CD4-positive, alpha-beta T cell treated with Interleukin-21 for 1 hour (primary cell): ENCODE measurements at regions not wholly inside any gene's neighbourhood (a gene's known extent, or its start where the extent isn't known, plus 50 kb on each side); places are given as distances from the start of the nearest gene placed in this dataset.

Experiments used
- DNase-seq: peaks from one replicate; pipeline ENCODE4 v3.0.0-alpha.2; 2020

- DNase-seq, result no peak
These were observed 981.2 kb downstream of the NSUN3 start for GRCh38 chr3:95044101-95044500.

DNA sequence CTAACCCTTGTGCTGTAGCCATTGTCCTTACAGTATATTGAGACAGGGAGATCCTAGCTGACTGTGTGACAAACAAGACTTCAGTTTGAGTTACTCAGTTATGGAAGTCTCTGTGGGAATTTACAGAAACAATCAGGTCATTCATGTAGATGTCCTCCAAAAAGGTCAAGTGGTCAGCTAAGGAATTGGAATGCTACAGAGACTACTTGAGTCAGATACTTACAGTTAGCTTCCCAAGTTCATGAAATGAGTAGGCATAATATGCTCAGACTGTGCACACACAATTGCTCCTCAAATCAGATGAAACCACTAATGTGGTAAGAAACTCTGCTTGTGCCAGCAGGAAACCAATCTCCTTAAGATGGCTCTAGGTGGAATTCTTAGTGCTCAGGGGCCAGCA lies 985.7 kb downstream of the NSUN3 start:
- no peak for DNase-seq

GRCh38 chr3:95049841-95050240 lies 987.0 kb downstream of the NSUN3 start:
- no peak for DNase-seq

GRCh38 chr3:95055288-95055687 lies 992.4 kb downstream of the NSUN3 start:
- DNase-seq, result no peak

- DNase-seq, result no peak
These were observed 1019.3 kb downstream of the NSUN3 start for GRCh38 chr3:95082191-95082590.

DNA sequence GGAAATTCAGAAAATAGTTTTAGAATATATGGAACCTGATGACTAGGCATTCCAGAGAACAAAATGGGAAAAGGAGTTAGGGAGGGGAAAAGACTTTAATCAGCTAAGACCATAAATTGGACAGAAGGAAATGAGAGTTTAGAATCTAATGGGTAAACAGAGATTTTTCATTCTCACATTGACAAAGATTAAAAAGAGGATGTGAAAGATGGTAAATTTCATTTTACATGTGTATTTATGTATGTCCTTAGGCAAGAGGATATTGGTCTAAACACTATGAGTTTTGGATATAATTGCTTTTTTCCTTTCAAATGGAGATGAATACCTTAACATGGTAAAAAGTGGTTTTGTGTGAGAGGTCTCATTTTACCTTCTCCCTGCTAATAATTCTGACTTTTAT lies 1021.9 kb downstream of the NSUN3 start:
- no peak for DNase-seq

- no peak for DNase-seq
These were observed 1025.6 kb downstream of the NSUN3 start for GRCh38 chr3:95088464-95088863.

- DNase-seq, result no peak
These were observed 1034.6 kb downstream of the NSUN3 start for GRCh38 chr3:95097493-95097892.

GRCh38 chr3:95120921-95121320 lies 1058.1 kb downstream of the NSUN3 start:
- no peak for DNase-seq

- DNase-seq, result no peak
These were observed 1060.2 kb downstream of the NSUN3 start for GRCh38 chr3:95123104-95123503.

DNA sequence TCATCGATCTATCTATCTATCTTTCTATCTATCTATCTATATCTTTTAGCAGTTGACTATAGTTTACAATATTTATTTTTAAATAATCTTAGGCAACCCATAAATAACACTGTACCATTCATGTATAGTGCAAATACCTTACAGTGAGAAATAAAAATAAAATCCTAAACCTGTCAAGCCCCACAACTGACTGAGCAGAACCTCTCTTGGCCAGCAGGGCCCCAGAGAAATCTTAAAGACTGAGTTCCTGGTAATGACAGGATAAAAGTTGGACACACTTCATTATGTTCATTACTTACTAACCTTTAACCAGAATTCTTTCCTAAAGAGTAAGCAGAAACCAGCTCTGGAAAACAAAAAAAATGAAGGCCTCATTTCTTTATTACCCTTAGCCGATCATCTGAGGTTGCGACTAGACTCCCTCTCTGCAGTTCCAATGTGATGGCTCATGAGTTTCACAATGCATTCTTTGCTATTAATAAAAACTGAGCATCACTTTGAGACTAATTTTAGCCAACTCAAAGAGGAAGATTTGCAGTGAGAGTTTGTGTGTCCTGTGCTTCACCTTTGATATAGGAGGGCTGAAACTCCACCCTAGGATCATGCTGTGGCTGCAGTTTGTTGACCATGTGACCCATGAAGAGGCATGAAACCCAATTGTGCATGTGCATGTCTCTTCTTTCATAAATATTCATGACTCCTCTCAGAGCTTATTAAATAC lies 1072.0 kb downstream of the NSUN3 start:
- no peak for DNase-seq

DNA sequence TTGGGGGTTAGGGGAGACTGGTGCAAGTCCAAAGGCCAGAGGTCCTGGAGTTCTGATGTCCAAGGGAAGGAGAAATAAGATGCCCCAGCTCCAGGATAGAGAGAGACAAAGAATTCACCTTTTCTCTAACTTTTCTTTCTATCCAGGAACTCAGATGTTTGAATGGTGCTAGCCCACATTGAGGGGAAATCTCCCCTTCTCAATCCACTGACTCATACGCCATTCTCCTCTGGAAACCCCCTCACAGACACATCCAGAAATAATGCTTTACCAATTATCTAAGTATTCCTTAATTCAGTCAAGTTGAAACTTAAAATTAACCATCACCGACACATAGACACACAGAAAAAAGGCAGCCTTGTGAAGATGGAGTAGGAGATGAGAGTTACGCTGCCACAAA lies 1085.2 kb downstream of the NSUN3 start:
- DNase-seq, result no peak

DNA sequence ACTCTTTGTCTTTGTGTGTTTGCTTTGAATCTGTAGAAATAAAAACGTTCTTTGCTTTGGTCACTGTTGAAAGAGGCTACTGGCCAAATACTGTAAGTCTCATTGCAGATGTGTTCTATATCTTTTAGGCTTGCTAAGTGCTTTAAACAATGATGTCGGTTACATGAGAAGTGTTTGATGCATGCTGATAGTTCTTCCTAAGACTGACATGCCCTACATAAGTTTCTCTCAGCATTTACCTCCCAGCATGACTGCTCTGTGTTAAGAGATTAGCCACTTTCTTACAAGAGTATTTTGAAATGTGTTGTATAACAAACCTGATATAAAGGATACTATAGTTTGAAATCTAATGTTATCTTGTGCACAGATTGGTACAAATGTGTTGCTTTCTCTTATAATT lies 1088.7 kb downstream of the NSUN3 start:
- DNase-seq, result no peak

- DNase-seq, result no peak
These were observed 1091.9 kb downstream of the NSUN3 start for GRCh38 chr3:95154766-95155165.

- DNase-seq, result no peak
These were observed 1099.9 kb downstream of the NSUN3 start for GRCh38 chr3:95162794-95163193.

DNA sequence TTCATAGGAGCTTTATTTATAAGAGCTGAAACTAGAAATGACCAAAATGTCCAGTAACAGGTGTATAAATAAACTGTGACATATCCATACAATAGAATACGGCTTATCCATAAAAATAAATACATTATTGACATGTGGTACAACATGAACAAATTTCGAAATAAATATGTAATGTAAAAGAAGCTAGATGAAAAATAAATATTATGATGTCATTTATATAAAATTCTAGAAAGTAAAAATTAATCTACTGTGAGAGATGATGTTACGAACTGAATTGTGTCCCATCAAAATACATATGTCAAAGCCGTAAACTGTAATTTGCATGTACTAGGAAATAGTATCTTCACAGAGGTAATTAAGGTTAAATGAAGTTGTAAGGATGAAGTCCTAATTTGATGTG lies 1104.9 kb downstream of the NSUN3 start:
- DNase-seq, result no peak

DNA sequence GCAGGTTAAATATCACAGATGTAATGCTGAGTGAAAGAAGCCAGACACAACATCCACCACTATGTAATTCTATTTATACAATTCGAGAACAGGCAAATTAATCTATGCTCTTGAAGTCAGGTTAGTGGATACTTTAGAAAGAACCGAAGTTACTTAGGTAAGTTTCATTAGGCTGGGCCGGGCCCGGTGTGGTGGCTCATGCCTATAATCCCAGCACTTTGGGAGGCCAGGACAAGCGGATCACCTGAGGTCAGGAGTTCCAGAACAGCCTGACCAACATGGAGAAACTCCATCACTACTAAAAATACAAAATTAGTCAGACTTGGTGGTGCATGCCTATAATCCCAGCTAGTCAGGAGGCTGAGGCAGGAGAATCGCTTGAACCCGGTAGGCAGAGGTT lies 1105.7 kb downstream of the NSUN3 start:
- no peak for DNase-seq

GRCh38 chr3:95172164-95172943 lies 1109.5 kb downstream of the NSUN3 start:
- no peak for DNase-seq

DNA sequence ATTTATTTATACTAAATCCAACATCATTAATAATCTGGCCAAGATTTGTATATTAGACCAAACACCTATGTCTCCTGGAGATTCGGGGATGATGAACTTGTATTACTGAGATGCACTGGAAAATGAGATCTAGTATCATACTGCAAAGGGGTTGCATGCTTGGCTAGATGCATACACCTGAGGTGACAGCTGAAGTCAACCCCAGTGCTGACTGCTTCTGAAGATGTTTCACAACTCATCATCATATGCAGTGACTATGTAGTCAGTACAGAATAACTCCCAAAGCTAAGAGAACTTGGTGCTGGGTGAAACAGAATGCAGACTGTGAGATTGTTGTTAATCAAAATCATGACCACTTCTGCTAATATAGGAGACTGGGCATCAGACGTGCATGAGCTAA lies 1114.2 kb downstream of the NSUN3 start:
- DNase-seq, result no peak

DNA sequence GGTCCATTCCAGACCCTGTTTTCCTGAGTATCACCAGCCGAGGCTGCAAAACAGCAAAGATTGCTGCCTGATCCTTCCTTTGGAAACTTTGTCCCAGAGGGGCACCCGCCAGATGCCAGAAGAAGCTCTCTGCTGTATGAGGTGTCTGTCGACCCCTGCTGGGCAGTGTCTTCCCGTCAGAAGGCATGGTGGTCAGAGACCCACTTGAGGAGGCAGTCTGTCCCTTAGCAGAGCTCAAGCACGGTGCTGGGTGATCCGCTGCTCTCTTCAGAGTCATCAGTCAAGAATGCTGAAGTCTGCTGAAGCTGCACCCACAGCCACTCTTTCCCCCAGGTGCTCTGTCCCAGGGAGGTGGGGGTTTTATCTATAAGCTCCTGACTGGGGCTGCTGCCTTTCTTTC lies 1121.2 kb downstream of the NSUN3 start:
- DNase-seq, result no peak

DNA sequence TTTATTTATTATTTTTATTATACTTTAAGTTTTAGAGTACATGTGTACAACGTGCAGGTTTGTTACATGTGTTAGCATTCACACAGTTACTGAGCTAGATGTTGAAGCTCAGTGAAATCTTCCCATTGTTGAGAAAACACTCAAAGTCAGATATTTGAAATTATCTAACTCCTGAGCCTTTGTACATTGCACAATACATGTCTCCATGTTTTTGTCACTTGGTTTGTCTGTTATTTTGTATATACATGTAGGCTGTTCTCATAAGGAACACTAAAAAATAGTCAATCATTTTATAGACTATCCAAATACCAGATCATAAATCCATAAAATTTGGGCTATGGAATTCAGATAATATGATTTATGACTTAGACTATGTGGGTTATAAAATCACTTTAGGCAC lies 1126.5 kb downstream of the NSUN3 start:
- no peak for DNase-seq

DNA sequence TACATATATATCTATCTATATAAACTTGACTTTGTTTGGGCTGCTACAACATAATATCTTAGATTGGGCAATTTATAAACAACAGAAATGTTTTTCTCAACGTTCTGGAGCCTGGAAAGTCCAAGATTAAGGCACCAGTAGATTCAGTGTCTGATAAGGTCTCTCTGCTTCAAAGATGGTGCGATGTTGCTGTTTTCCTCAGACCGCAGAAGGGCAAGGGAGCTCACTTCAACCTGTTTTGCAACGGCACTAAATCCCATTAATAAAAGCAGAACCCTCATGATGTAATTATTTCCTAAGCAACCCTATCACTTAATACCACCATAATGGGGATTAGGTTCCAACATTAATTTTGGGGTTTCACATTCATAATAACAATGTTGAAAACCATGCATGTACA lies 1134.8 kb downstream of the NSUN3 start:
- DNase-seq, result no peak

- no peak for DNase-seq
These were observed 1137.5 kb downstream of the NSUN3 start for GRCh38 chr3:95200384-95200783.

GRCh38 chr3:95210878-95211277 lies 1148.0 kb downstream of the NSUN3 start:
- DNase-seq, result no peak

DNA sequence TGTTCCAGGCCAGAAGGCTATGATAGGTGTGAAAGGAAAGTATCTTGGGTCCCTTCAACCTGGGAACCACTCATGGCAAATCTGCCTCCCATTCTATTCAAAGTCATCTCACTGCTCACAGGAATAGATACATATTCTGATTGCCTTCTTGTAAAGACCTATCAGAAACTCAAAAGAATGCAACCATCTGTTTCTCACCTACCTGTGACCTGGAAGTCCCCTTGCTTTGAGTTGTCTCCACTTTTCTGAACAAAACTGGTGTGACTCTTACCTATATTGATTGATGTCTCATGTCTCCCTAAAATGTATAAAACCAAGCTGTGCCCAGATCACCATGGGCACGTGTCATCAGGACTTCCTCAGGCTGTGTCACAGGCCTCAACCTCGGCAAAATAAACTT lies 1149.3 kb downstream of the NSUN3 start:
- DNase-seq, result no peak
